AG10803 (cell line): ENCODE measurements at regions not wholly inside any gene's neighbourhood (a gene's known extent, or its start where the extent isn't known, plus 50 kb on each side); places are given as distances from the start of the nearest gene placed in this dataset.
"Not testable (repeated sequence)": the region's sequence is repeated elsewhere in the genome, so short reads cannot be mapped to it uniquely, and the experiment has no call there.

Experiments
- DNase-seq: peaks from one replicate; pipeline ENCODE4 v3.0.0; 2010; ENCODE audit warnings: low read depth
- H3K4me3 ChIP-seq: 2 replicates; pipeline ENCODE4 v1.5.1; 2011; ENCODE audit warnings: mild to moderate bottlenecking, low read length, control low read depth
- CTCF ChIP-seq: conservative IDR thresholded peaks from 2 replicates; pipeline ENCODE4 v1.5.1; 2011; ENCODE audit warnings: mild to moderate bottlenecking, low read length, control low read depth, inconsistent platforms

- DNase-seq = peak; percentile 12
- no peak overlapping the region for H3K4me3 ChIP-seq
- no peak for TF ChIP-seq CTCF
Measured at GRCh38 chr7:152543799-152544198, 108.0 kb upstream of the KMT2C start.

GRCh38 chr7:152541892-152542291 is 106.1 kb upstream of the KMT2C start:
- no peak for DNase-seq
- no peak for TF ChIP-seq CTCF
- no peak overlapping the region for H3K4me3 ChIP-seq

- not testable (repeated sequence) for H3K4me3 ChIP-seq, DNase-seq
Measured at GRCh38 chr7:152539190-152539495, 103.3 kb upstream of the KMT2C start.

GRCh38 chr7:152538346-152539189 is 102.8 kb upstream of the KMT2C start:
- DNase-seq = not testable (repeated sequence)
- peak overlapping the region; percentile 9; the same call in 1 of the 2 replicates for H3K4me3 ChIP-seq

GRCh38 chr7:152537639-152538038 is 101.8 kb upstream of the KMT2C start:
- no peak overlapping the region for H3K4me3 ChIP-seq
- TF ChIP-seq CTCF = no peak
- DNase-seq = no peak

- DNase-seq = no peak
- H3K4me3 ChIP-seq = no peak overlapping the region
- no peak for TF ChIP-seq CTCF
Measured at GRCh38 chr7:152528612-152529011, 92.8 kb upstream of the KMT2C start.

GRCh38 chr7:152527610-152528032 is 91.8 kb upstream of the KMT2C start:
- peak; percentile 34 for DNase-seq
- TF ChIP-seq CTCF = no peak
- no peak overlapping the region for H3K4me3 ChIP-seq

GRCh38 chr7:152523916-152524315 is 88.1 kb upstream of the KMT2C start:
- H3K4me3 ChIP-seq = no peak overlapping the region
- no peak for TF ChIP-seq CTCF
- no peak for DNase-seq
